Right lobe of liver (tissue), 4 donors: ENCODE measurements at regions not wholly inside any gene's neighbourhood (a gene's known extent, or its start where the extent isn't known, plus 50 kb on each side); places are given as distances from the start of the nearest gene placed in this dataset.

Experiments
- POLR2A ChIP-seq: fragments of 450-650 bp; IDR thresholded peaks from one replicate; pipeline ENCODE4 v1.6.1; 2017; ENCODE audit warnings: antibody characterized with exemption, mild to moderate bottlenecking
- TF ChIP-seq, protein P1 (sequence below), 4 donors: fragments of 200-600 bp in 3 of 4; fragments of 450-650 bp in 1 of 4; IDR thresholded peaks; one replicate each; pipeline versions ENCODE4 v1.5.1 to v1.8.0; 2016 to 2022; ENCODE audit warnings: antibody characterized with exemption in 4 of 4, mild to moderate bottlenecking in 2 of 4
- donor health status: DM: no; HTN: no; CAD: no.
- donor health status: DM: no; HTN: no; CAD: no.
- donor health status: DM: no; HTN: yes; CAD: no.

DNA sequence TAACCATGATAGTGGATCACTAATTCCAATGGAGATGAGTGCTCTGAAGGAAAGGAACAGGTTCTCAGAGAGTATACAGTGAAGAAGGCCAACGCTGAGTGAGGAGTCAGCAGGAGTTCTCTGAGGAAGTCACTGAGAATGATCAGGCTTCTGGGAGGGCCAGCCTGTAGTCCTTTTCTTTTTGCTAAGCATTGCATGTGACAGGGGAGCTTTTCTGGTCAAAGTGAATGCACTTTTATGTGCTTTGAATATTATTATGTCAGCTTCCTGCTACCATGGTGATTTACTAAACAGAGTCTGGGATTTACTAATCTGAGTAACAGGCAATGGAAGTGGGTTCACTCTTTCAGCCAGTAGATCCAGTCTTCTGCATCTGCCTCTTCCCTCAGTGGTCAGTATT lies 81.1 kb upstream of the SERP2 start:
- TF ChIP-seq, protein P1, sequence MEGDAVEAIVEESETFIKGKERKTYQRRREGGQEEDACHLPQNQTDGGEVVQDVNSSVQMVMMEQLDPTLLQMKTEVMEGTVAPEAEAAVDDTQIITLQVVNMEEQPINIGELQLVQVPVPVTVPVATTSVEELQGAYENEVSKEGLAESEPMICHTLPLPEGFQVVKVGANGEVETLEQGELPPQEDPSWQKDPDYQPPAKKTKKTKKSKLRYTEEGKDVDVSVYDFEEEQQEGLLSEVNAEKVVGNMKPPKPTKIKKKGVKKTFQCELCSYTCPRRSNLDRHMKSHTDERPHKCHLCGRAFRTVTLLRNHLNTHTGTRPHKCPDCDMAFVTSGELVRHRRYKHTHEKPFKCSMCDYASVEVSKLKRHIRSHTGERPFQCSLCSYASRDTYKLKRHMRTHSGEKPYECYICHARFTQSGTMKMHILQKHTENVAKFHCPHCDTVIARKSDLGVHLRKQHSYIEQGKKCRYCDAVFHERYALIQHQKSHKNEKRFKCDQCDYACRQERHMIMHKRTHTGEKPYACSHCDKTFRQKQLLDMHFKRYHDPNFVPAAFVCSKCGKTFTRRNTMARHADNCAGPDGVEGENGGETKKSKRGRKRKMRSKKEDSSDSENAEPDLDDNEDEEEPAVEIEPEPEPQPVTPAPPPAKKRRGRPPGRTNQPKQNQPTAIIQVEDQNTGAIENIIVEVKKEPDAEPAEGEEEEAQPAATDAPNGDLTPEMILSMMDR (IDR thresholded peaks at IDR 0.05): no peak
- TF ChIP-seq POLR2A: no peak
